ENCODE measurements at regions not wholly inside any gene's neighbourhood (a gene's known extent, or its start where the extent isn't known, plus 50 kb on each side); places are given as distances from the start of the nearest gene placed in this dataset.

DNA sequence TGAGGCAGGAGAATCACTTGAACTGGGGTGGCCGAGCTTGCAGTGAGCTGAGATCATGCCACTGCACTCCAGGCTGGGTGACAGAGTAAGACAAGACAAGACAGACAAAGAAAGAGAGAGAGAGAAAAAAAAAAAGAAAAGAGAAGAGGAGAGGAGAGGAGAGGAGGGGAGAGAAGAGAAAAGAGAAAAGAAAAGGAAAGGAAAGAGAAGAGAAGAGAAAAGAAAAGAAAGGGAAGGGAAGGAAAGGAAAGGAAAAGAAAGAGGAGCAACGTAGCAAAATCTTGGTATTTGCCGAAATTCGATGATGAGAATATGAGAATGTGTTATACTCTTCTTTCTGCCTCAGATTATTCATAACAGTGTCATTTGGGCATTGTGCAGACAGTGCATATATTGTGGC is 101.2 kb upstream of the PFKP start:
- TF ChIP-seq, protein P1, sequence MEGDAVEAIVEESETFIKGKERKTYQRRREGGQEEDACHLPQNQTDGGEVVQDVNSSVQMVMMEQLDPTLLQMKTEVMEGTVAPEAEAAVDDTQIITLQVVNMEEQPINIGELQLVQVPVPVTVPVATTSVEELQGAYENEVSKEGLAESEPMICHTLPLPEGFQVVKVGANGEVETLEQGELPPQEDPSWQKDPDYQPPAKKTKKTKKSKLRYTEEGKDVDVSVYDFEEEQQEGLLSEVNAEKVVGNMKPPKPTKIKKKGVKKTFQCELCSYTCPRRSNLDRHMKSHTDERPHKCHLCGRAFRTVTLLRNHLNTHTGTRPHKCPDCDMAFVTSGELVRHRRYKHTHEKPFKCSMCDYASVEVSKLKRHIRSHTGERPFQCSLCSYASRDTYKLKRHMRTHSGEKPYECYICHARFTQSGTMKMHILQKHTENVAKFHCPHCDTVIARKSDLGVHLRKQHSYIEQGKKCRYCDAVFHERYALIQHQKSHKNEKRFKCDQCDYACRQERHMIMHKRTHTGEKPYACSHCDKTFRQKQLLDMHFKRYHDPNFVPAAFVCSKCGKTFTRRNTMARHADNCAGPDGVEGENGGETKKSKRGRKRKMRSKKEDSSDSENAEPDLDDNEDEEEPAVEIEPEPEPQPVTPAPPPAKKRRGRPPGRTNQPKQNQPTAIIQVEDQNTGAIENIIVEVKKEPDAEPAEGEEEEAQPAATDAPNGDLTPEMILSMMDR (IDR thresholded peaks at IDR 0.05; ENCODE audit: borderline replicate concordance, extremely low read depth, low read length, poor library complexity, severe bottlenecking), result no peak
- no peak for TF ChIP-seq EZH2 (IDR thresholded peaks at IDR 0.05; ENCODE audit: borderline replicate concordance, low read depth, low read length, severe bottlenecking)

Measured in DND-41 (cell line).